Astrocyte of the hippocampus (primary cell): ENCODE measurements at regions not wholly inside any gene's neighbourhood (a gene's known extent, or its start where the extent isn't known, plus 50 kb on each side); places are given as distances from the start of the nearest gene placed in this dataset.
"Not testable (repeated sequence)": the region's sequence is repeated elsewhere in the genome, so short reads cannot be mapped to it uniquely, and the experiment has no call there.

Experiments used
- DNase-seq: peaks from one replicate; pipeline ENCODE4 v3.0.0; 2011; ENCODE audit warnings: low read depth, low spot score

GRCh38 chr18:78497641-78498040 lies 482.0 kb upstream of the SALL3 start:
- DNase-seq, result no peak

DNA sequence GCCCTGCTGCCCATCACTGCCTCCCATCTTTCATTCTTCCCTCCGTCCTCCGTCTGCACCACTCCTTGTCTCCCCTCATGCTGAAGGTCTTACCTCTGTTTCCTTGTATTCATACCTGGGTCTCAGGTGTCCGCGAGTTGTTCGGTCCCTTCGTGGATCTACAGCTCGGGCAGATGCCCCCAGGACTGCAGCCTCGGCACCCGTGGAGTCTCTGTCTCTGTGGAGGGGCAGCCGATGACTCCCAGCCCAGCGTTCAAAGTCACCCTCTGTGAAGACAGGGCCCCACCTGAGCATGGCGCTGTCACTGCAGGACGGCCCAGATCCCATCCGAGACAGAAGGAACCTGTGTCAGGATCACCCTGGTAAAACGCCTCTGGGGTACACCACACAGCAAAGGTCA lies 480.0 kb upstream of the SALL3 start:
- DNase-seq, result no peak

DNA sequence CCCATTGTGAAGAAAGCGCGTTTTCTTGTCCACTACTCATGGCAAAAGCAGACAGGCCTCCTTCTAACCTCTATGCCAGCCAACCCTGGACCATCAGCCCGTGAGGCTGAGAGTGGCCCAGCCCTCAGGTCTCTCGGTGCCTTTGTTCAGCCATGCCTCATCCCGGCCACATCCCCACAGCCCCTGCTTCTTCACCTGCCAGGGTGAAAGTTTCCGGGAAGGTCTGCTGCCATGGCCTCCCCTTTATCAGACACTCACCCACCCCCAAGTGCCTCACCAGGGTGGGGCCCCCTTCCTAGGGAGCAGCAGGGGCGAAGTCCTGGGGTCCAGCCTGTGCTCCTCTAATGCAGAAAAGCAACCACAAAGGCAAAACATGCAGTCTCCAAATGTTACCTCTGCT lies 478.4 kb upstream of the SALL3 start:
- no peak for DNase-seq

DNA sequence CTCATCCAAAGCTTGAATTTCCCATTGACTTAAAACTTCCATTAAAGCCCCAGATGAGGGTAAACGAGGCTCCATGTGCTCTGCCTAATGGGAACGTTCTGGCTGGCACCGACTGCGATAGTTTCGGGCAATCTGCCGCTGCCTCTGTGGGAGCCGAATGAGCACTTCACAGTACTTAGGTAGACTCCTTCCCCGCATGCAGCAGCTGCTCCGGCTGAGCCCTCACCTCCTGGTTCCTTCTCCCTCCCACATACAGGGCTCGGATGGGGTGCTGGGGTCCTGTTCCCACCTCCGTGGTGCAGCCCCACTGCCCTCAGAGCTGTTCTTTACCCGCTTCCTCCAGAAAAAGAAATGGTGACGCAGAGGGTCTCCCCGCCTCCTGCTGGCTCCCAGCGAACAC lies 476.5 kb upstream of the SALL3 start:
- no peak for DNase-seq

- peak; percentile 68 for DNase-seq
These were observed 473.7 kb upstream of the SALL3 start for GRCh38 chr18:78505851-78506461.

DNA sequence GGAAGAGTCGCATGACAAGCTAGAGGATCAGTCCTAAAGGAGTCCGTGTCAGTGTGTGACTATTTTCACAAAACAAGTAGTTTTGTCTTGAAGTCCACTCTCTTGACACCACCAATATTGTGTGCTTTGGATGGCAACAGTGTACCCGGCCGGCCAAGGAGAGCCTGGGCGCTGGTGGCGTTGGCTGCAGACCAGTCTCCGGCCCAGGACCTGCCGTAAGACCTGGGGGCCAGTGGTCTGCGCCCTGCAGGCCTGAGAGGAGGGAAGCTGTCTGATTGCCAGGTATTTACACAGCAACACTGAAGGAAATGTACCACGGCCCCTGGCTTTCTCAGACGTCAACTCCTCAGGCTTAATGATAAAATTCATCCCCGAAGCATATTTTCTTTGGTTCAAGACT lies 472.4 kb upstream of the SALL3 start:
- DNase-seq, result no peak

- not testable (repeated sequence) for DNase-seq
These were observed 471.3 kb upstream of the SALL3 start for GRCh38 chr18:78508228-78508824.

- DNase-seq, result no peak
These were observed 469.5 kb upstream of the SALL3 start for GRCh38 chr18:78510091-78510490.

DNA sequence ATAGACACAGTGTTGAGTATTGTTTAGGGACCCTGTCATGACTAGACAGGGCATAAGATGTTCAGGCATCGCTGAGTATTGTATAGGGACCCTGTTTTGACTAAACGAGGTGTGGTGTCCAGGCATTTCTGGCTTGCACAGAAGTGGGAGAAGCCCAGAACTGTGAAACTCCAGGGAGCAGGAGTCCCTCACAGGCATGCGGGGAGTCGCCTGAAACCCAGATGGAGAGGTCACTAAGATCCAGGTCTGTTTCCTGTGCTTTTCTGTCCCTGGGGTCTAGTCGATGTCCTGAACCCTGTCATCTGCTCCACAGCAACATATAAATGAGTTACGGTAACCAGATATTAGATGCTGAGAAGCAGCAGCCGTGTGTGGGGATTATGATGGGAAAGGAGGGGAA lies 469.0 kb upstream of the SALL3 start:
- no peak for DNase-seq

DNA sequence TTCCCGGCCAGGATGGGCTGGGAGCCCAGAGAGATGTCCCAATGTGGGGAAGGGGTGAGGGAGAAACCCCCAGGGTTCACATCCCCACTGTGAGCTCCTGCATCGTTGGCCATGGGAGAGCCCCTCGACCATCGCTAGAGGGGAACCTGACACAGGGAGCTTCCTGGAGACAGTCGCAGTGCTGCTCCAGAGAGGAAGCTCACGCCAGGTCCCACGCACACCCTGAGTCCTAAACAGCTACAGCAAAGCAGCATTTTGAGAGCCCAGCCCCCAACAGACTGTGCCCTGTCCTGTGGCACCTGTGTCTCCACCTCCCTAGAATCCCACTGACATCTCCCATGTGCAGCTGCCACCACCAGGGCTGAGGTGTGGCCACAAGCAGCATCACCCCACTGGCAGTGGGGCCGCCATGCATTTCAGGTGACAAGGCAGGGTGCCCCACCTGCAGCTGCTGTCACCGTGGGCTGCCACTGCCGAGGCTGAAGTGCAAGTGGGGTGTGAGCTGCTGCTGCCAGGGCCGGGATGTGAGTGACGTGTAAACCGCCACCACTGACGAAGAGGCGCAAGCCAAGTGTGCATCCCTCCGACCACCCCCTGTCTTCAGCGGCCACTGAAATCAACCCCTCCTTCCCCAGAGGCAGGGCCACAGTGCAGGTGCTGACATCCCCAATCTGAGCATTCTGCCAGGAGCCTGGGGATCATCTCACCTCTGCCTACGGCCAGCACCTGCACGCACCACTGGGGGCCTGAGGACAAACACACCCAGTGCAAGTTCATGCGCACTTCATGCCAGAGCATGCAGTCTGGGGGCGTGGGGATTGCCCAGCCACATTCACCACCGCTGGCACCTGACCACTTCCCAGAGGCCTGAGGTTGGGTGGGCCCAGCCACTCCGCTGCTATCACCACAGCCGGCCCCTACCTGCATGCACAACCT lies 467.7 kb upstream of the SALL3 start:
- no peak for DNase-seq

GRCh38 chr18:78514910-78515670 lies 464.5 kb upstream of the SALL3 start:
- no peak for DNase-seq

- no peak for DNase-seq
These were observed 462.3 kb upstream of the SALL3 start for GRCh38 chr18:78517328-78517727.

DNA sequence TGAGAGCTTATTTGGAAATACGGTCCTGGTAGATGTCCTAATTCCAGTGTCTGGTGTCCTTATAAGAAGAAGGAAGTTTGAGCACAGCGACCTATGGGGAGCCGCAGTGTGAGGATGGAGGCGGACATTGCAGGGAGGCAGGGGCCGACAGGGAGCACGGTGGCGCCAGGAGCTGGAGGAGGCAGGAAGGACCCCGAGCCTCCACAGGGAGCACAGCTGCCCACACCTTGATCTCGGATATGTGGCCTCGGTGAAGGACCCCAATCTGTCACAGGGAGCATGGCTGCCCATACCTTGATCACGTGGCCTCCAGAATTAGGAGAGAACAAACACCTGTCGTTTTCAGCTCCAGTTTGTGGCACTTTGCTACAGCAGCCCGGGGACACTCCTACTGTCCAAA lies 461.6 kb upstream of the SALL3 start:
- no peak for DNase-seq

- no peak for DNase-seq
These were observed 460.8 kb upstream of the SALL3 start for GRCh38 chr18:78518805-78519204.

- DNase-seq, result no peak
These were observed 460.1 kb upstream of the SALL3 start for GRCh38 chr18:78519394-78520062.

- DNase-seq, result no peak
These were observed 458.5 kb upstream of the SALL3 start for GRCh38 chr18:78521136-78521535.

DNA sequence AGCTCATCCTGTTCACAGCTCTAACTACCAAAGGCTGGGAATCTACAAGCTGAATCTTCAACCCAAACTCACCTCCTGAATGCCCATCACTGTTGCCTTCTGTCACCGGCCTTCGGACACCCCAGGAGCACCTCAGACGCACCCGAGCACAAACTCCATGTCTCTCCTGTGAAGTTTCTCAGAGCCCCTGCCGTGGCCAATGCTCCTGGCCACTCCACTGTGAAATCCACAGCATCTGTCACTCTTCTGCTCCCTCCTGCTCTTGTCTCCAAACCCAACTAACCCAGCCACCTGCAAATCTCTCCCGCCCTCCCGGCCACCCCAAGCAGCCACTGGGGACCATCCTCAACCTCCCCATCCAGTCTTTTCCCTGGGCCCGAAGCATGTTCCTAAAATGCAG lies 457.9 kb upstream of the SALL3 start:
- no peak for DNase-seq

DNA sequence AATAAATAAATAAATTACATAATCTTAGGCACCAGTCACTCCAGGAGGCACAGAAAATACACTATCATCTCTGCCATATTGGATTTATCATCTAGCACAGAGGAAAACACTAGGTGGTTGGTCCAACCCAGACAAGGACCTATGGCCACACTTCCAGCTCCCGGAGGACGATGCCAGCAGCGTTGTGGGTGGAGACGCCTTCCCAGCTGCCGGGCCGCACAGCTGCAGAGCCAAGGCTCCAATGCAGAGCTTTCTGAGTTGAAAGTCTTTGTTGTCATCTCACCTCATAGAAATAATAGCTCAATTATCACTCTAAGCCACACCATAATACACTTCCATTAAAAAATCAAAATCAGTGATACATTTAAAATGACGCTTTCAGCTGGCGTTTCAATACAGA lies 457.1 kb upstream of the SALL3 start:
- no peak for DNase-seq

DNA sequence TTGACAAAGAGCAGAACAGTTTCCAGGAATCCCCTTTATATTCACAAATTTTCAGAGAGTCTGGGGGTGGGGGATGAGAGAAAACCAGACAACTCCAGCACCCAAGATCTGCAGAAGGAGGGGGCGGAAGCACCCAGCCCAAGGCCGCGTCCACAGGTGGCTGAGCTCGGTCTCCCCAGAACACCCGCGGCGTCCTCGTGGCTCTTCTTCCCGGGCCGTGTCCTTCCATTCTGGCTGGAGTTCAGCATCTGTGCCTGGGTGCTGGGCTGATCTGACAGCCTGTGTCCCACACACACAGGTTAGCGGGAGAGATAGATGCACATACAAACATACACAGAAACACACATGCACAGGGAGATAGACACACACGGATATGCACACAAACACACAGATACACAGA lies 455.8 kb upstream of the SALL3 start:
- DNase-seq, result no peak

DNA sequence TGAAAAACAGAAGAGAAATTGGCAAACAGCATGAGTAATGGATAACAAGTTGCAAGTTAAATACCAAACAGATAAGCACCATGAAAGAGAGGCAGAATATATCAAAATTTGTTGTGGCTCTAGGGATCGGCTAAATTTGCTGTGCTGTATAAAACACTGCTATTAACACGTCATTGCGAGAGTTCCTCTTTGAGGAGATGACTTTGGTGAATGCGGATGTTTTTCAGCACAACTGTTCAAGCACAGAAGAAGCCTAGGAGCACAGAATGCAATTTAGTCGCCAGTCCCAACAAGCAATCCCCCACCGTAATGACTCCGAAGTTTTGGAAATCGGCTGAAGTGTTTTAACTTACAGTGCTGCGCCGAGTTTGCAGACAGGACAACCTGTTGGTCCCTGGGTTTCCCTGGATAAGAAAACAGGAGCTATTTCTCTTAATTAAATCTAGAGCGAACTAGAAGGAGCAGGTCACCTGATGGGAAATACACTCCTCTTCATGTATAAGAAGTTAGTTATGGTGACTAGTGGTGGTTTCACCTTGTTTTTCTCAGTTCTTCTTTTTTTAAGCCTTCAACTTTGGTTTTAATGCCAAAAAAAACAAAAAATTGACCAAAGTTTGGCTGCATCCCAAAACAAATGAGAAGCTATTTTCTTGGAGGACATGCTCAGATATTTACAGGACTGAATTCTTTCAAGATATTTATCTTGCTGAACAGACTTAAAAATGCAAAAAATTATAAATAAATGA lies 454.1 kb upstream of the SALL3 start:
- peak; percentile 83 for DNase-seq

DNA sequence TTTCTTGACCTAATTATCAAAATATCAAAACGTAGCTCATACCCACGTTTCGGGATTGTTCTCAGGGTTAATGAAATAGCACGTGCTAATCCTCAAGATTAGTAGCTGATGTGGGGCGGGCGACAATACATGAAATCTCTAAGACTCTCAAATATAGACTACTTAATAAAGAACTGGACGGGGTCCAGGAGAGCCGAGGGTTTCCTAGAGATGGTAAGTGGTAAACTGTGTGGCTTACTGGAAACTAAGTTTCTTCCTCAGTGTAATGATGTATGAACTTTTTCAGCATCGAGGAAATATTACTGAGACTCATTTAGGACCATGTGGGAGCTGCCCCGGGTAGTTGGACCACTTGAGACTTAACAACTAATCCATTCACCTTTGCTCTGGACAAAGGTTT lies 453.3 kb upstream of the SALL3 start:
- DNase-seq, result peak; percentile 22
